HT1080 (cell line): ENCODE measurements at regions not wholly inside any gene's neighbourhood (a gene's known extent, or its start where the extent isn't known, plus 50 kb on each side); places are given as distances from the start of the nearest gene placed in this dataset.
"Not testable (repeated sequence)": the region's sequence is repeated elsewhere in the genome, so short reads cannot be mapped to it uniquely, and the experiment has no call there.

ENCODE experiments used
- DNase-seq: peaks from one replicate; pipeline ENCODE4 v3.0.0-alpha.2; 2015; ENCODE audit warnings: low read depth

- no peak for DNase-seq
Measured at GRCh38 chr2:53040536-53041229, 726.9 kb upstream of the CHAC2 start.

GRCh38 chr2:53036196-53036595 lies 731.4 kb upstream of the CHAC2 start:
- no peak for DNase-seq

- no peak for DNase-seq
Measured at GRCh38 chr2:53035153-53035552, 732.5 kb upstream of the CHAC2 start.

- peak; percentile 9 for DNase-seq
Measured at GRCh38 chr2:53033411-53033810, 734.2 kb upstream of the CHAC2 start.

GRCh38 chr2:53028746-53029423 lies 738.7 kb upstream of the CHAC2 start:
- no peak for DNase-seq

- peak; percentile 27 for DNase-seq
Measured at GRCh38 chr2:53028225-53028624, 739.4 kb upstream of the CHAC2 start.

GRCh38 chr2:53022248-53022647 lies 745.4 kb upstream of the CHAC2 start:
- DNase-seq = not testable (repeated sequence)

- DNase-seq = no peak
Measured at GRCh38 chr2:53021828-53022227, 745.8 kb upstream of the CHAC2 start.

- DNase-seq = peak; percentile 22
Measured at GRCh38 chr2:53021292-53021691, 746.3 kb upstream of the CHAC2 start.

- DNase-seq = peak; percentile 33
Measured at GRCh38 chr2:53018825-53019425, 748.7 kb upstream of the CHAC2 start.

- DNase-seq = peak; percentile 31
Measured at GRCh38 chr2:53006980-53007379, 760.6 kb upstream of the CHAC2 start.

GRCh38 chr2:53004413-53004812 lies 763.2 kb upstream of the CHAC2 start:
- no peak for DNase-seq

- no peak for DNase-seq
Measured at GRCh38 chr2:52995424-52995823, 772.2 kb upstream of the CHAC2 start.

- DNase-seq = peak; percentile 10
Measured at GRCh38 chr2:52976143-52976949, 791.3 kb upstream of the CHAC2 start.

GRCh38 chr2:52974127-52974526 lies 793.5 kb upstream of the CHAC2 start:
- no peak for DNase-seq

GRCh38 chr2:52970642-52971041 lies 797.0 kb upstream of the CHAC2 start:
- DNase-seq = no peak

- DNase-seq = no peak
Measured at GRCh38 chr2:52968043-52968442, 799.6 kb upstream of the CHAC2 start.

GRCh38 chr2:52964916-52965530 lies 802.6 kb upstream of the CHAC2 start:
- DNase-seq = no peak

- no peak for DNase-seq
Measured at GRCh38 chr2:52961403-52961802, 806.2 kb upstream of the CHAC2 start.

- no peak for DNase-seq
Measured at GRCh38 chr2:52960881-52961280, 806.7 kb upstream of the CHAC2 start.

GRCh38 chr2:52959801-52960200 lies 807.8 kb upstream of the CHAC2 start:
- DNase-seq = no peak
